ENCODE measurements at regions not wholly inside any gene's neighbourhood (a gene's known extent, or its start where the extent isn't known, plus 50 kb on each side); places are given as distances from the start of the nearest gene placed in this dataset.

DNA sequence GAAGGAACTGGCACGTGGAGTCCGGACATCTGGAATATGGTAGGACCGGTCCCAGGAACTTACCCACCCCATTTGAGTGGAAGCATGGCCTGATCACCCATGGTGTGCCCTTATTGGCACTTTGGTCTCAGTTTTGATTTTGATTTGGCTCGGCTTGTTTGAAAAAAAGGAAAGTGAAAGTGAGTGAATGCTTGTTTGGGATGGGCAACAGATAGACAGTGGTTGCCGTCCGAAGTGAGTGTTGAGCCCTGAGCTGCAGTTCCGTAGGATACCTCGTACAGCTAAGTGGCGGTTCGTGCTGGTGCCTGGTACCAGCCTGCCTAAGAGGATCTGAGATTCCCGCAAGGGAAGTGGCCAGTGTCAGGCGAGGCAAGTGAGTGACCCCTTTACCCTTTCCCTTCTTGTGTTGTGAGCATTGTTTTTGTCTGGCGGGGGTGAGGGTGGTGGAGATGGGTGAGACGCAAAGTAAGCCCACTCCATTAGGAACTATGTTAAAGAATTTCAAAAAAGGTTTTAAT lies 605.8 kb downstream of the UQCRFS1 start:
- intact Hi-C loops (cut with DNase I): no loop called here
- H3K27me3 ChIP-seq: no peaks in the 10 kb centered on the region
- TF ChIP-seq, protein P1, sequence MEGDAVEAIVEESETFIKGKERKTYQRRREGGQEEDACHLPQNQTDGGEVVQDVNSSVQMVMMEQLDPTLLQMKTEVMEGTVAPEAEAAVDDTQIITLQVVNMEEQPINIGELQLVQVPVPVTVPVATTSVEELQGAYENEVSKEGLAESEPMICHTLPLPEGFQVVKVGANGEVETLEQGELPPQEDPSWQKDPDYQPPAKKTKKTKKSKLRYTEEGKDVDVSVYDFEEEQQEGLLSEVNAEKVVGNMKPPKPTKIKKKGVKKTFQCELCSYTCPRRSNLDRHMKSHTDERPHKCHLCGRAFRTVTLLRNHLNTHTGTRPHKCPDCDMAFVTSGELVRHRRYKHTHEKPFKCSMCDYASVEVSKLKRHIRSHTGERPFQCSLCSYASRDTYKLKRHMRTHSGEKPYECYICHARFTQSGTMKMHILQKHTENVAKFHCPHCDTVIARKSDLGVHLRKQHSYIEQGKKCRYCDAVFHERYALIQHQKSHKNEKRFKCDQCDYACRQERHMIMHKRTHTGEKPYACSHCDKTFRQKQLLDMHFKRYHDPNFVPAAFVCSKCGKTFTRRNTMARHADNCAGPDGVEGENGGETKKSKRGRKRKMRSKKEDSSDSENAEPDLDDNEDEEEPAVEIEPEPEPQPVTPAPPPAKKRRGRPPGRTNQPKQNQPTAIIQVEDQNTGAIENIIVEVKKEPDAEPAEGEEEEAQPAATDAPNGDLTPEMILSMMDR (IDR thresholded peaks at IDR 0.05): no peak
- no peak for TF ChIP-seq POLR2A (IDR thresholded peaks at IDR 0.05)
- no peaks in the 10 kb centered on the region for H3K36me3 ChIP-seq (replicated peaks in 1 of 2)
- H3K9me3 ChIP-seq (replicated peaks in 1 of 3): no peaks in the 10 kb centered on the region
- H3K27ac ChIP-seq: no peak overlapping the region
- WGBS, 4 donors: 90 to 92% (median 91%) methylated on average over 14 of the region's 14 CpGs
- no peak for DNase-seq
- H3K4me1 ChIP-seq (replicated peaks in 1 of 2): no peaks in the 10 kb centered on the region
- H3K4me3 ChIP-seq: no peak overlapping the region

DNA sequence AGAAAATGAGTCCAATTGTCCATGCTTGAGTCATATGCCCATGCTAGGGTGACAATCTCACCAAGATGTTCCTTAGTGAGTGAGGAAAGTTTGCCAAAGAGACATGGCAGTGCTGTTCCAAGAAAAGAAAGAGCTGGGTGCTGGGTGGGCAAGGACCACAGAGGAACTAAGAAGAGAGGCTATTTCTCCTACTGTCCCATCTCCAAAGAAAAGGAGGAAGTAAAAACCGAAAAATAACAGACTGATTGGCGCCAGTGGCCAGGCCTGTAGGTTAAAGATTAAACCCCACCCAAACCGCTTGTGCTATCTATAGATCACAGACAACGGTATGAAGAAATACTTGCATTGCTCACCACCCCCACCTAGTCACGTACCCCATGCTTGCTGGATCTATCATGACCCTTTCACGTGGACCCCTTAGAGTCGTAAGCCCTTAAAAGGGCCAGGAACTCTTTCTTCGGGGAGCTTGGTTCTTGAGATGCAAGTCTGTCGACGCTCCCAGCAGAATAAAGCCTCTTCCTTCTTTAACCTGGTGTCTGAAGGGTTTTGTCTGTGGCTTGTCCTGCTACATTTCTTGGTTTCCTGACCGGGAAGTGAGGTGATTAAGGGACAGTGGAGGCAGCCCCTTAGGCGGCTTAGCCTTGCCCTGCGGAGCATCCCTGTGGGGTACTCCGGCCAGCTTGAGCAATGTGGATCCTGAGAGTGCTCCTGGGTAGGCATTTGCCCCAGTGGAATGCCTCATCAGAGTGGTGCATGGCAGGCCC lies 606.5 kb downstream of the UQCRFS1 start:
- Histone ChIP-seq H3K27ac (no peak overlapping the region), H3K4me3 (no peak overlapping the region), H3K4me1 (replicated peaks in 1 of 2) (no peaks in the 10 kb centered on the region), H3K27me3 (no peaks in the 10 kb centered on the region), H3K36me3 (replicated peaks in 1 of 2) (no peaks in the 10 kb centered on the region), H3K9me3 (replicated peaks in 1 of 3) (no peaks in the 10 kb centered on the region)
- intact Hi-C loops (cut with DNase I): no loop called here
- 81 to 87% (median 83%) methylated on average over 14 of the region's 14 CpGs for WGBS, 4 donors
- no peak for TF ChIP-seq POLR2A (IDR thresholded peaks at IDR 0.05)
- TF ChIP-seq, protein P1 (IDR thresholded peaks at IDR 0.05): no peak
- DNase-seq: no peak

DNA sequence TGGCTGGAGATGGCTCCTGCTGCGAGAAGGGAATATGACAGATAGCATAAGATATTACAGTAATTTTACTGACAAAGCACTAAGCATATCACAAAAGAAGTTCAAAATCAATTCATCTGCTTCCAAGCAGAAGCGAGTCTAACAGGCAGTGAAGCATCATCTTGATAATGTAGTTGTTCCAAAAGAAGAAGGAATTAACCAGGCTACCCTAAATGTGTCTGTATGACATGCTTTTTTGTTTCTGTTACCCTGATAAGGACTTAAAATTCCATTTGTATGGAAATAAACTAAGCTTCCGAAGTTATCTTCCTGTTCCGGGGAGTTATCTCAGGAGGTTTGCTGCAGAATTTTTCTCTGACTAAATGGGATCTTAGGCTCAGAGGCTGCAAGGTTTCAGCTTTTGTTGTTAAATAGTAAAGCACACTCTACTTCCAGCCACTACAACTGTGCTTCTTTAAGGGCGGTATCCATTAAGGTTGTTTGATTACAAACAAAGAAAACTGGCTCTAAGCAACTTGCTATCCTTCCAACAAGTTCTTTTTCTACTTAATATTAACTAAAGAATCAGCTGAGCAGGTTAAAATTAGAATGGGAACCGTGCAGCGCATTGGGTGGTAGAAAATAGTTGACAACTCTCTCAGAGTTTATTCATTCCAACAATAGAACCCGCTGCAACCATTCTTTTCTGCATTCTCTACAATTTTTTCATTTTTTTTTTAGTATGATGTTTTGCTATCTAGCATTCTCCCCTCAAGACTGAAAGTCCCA lies 607.3 kb downstream of the UQCRFS1 start:
- DNase-seq: no peak
- no peak for TF ChIP-seq POLR2A (IDR thresholded peaks at IDR 0.05)
- TF ChIP-seq, protein P1 (IDR thresholded peaks at IDR 0.05): no peak
- H3K36me3 ChIP-seq (replicated peaks in 1 of 2): no peaks in the 10 kb centered on the region
- H3K9me3 ChIP-seq (replicated peaks in 1 of 3): no peaks in the 10 kb centered on the region
- H3K4me1 ChIP-seq (replicated peaks in 1 of 2): no peaks in the 10 kb centered on the region
- no peak overlapping the region for H3K4me3 ChIP-seq
- intact Hi-C loops (cut with DNase I): no loop called here
- no peak overlapping the region for H3K27ac ChIP-seq
- WGBS, 4 donors: 75 to 82% (median 78%) methylated on average over 8 of the region's 8 CpGs
- H3K27me3 ChIP-seq: no peaks in the 10 kb centered on the region

DNA sequence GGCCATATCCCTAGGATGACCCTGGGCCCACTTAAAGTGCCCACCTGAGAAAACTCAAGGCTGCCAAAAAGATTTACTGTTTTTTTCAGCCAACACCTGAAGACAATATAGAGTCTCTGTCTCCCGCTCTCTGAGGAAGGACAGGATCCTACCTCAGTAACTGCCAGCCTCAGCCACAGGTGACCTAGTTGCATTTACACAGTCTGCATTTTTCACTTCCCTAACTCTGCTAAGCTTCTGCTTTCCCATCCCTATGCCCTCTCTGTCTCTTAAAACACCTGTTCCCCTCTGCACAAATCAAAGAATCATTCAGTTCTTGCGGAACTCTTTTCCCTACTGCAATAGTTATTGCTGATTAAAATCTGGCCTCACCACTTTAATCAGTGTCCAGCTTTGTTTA lies 609.5 kb downstream of the UQCRFS1 start:
- H3K36me3 ChIP-seq (replicated peaks in 1 of 2): no peaks in the 10 kb centered on the region
- no peak overlapping the region for H3K4me3 ChIP-seq
- H3K4me1 ChIP-seq (replicated peaks in 1 of 2): no peaks in the 10 kb centered on the region
- TF ChIP-seq, protein P1 (IDR thresholded peaks at IDR 0.05): no peak
- no peak for TF ChIP-seq POLR2A (IDR thresholded peaks at IDR 0.05)
- intact Hi-C loops (cut with DNase I): no loop called here
- 87 to 96% (median 93%) methylated on average over 2 of the region's 2 CpGs for WGBS, 4 donors
- H3K27ac ChIP-seq: no peak overlapping the region
- no peaks in the 10 kb centered on the region for H3K27me3 ChIP-seq
- no peak for DNase-seq
- H3K9me3 ChIP-seq (replicated peaks in 1 of 3): no peaks in the 10 kb centered on the region
